Kidney tubule cell (primary cell): ENCODE measurements at regions not wholly inside any gene's neighbourhood (a gene's known extent, or its start where the extent isn't known, plus 50 kb on each side); places are given as distances from the start of the nearest gene placed in this dataset.
A peak's percentile ranks its signal among the peaks of the same experiment; 100 is the strongest.
"Not testable (repeated sequence)": the region's sequence is repeated elsewhere in the genome, so short reads cannot be mapped to it uniquely, and the experiment has no call there.

Experiments
- DNase-seq: peaks from one replicate; pipeline ENCODE4 v3.0.0-alpha.2; 2018; ENCODE audit warnings: low spot score

- no peak for DNase-seq
These were observed 138.3 kb upstream of the FAM47A start for GRCh38 chrX:34270434-34270833.

- peak; percentile 2 for DNase-seq
These were observed 106.8 kb upstream of the FAM47A start for GRCh38 chrX:34238896-34239295.

- not testable (repeated sequence) for DNase-seq
These were observed 98.0 kb upstream of the FAM47A start for GRCh38 chrX:34230156-34230555.

- no peak for DNase-seq
These were observed 95.7 kb upstream of the FAM47A start for GRCh38 chrX:34227804-34228203.

GRCh38 chrX:34223574-34223973 lies 91.5 kb upstream of the FAM47A start:
- no peak for DNase-seq

- DNase-seq, result no peak
These were observed 85.9 kb upstream of the FAM47A start for GRCh38 chrX:34218063-34218462.

- DNase-seq, result peak; percentile 59
These were observed 65.8 kb upstream of the FAM47A start for GRCh38 chrX:34197946-34198345.
